ENCODE measurements at regions not wholly inside any gene's neighbourhood (a gene's known extent, or its start where the extent isn't known, plus 50 kb on each side); places are given as distances from the start of the nearest gene placed in this dataset.

- Histone ChIP-seq H3K9me3 (no peaks in the 10 kb centered on the region), H3K4me3 (no peak overlapping the region), H3K36me3 (no peaks in the 10 kb centered on the region), H3K27me3 (no peaks in the 10 kb centered on the region), H3K9ac (ENCODE audit: low read depth in 2 of 2, low read length in 2 of 2) (no peak overlapping the region), H3K4me1 (no peaks in the 10 kb centered on the region), H3K27ac (no peak overlapping the region)
- DNase-seq: no peak
- intact Hi-C loops (cut with DNase I): no loop called here
- no peak for TF ChIP-seq CTCF (IDR thresholded peaks at IDR 0.05)
Observed at GRCh38 chr2:2876331-2877221, 501.0 kb downstream of the EIPR1 start.

GRCh38 chr2:2875831-2876230, 501.8 kb downstream of the EIPR1 start:
- no peak overlapping the region for H3K4me3 ChIP-seq

GRCh38 chr2:2875296-2875695, 502.3 kb downstream of the EIPR1 start:
- DNase-seq: no peak
- H3K9ac ChIP-seq (ENCODE audit: low read depth in 2 of 2, low read length in 2 of 2): no peak overlapping the region

More at GRCh38 chr2:2875831-2876230, 501.8 kb downstream of the EIPR1 start:
- Histone ChIP-seq H3K27ac (no peak overlapping the region), H3K4me1 (no peaks in the 10 kb centered on the region), H3K36me3 (no peaks in the 10 kb centered on the region), H3K27me3 (no peaks in the 10 kb centered on the region), H3K9me3 (no peaks in the 10 kb centered on the region), H3K9ac (ENCODE audit: low read depth in 2 of 2, low read length in 2 of 2) (no peak overlapping the region)
- DNase-seq: no peak
- TF ChIP-seq CTCF (IDR thresholded peaks at IDR 0.05): no peak
- intact Hi-C loops (cut with DNase I): no loop called here

GRCh38 chr2:2874805-2875204, 502.8 kb downstream of the EIPR1 start:
- intact Hi-C loops (cut with DNase I): no loop called here
- no peak overlapping the region for H3K27ac ChIP-seq
- H3K9ac ChIP-seq (ENCODE audit: low read depth in 2 of 2, low read length in 2 of 2): no peak overlapping the region
- no peaks in the 10 kb centered on the region for H3K9me3 ChIP-seq
- no peaks in the 10 kb centered on the region for H3K27me3 ChIP-seq
- no peak overlapping the region for H3K4me3 ChIP-seq
- no peak for DNase-seq
- no peaks in the 10 kb centered on the region for H3K4me1 ChIP-seq
- no peak for TF ChIP-seq CTCF (IDR thresholded peaks at IDR 0.05)
- no peaks in the 10 kb centered on the region for H3K36me3 ChIP-seq

More at GRCh38 chr2:2875296-2875695, 502.3 kb downstream of the EIPR1 start:
- no peak for TF ChIP-seq CTCF (IDR thresholded peaks at IDR 0.05)
- H3K36me3 ChIP-seq: no peaks in the 10 kb centered on the region
- no peak overlapping the region for H3K27ac ChIP-seq
- no peak overlapping the region for H3K4me3 ChIP-seq
- no peaks in the 10 kb centered on the region for H3K27me3 ChIP-seq
- no peaks in the 10 kb centered on the region for H3K4me1 ChIP-seq
- H3K9me3 ChIP-seq: no peaks in the 10 kb centered on the region
- intact Hi-C loops (cut with DNase I): no loop called here

- no peak for TF ChIP-seq CTCF (IDR thresholded peaks at IDR 0.05)
- Histone ChIP-seq H3K9ac (ENCODE audit: low read depth in 2 of 2, low read length in 2 of 2) (no peak overlapping the region), H3K36me3 (no peaks in the 10 kb centered on the region), H3K9me3 (no peaks in the 10 kb centered on the region), H3K4me1 (no peaks in the 10 kb centered on the region), H3K27me3 (no peaks in the 10 kb centered on the region), H3K27ac (no peak overlapping the region), H3K4me3 (no peak overlapping the region)
- intact Hi-C loops (cut with DNase I): no loop called here
- DNase-seq: no peak
Observed at GRCh38 chr2:2874341-2874740, 503.3 kb downstream of the EIPR1 start.

Measured in colonic mucosa (tissue), 4 donors.